H9 (cell line): ENCODE measurements at regions not wholly inside any gene's neighbourhood (a gene's known extent, or its start where the extent isn't known, plus 50 kb on each side); places are given as distances from the start of the nearest gene placed in this dataset.

Experiments
- DNase-seq: peaks from one replicate; pipeline ENCODE4 v3.0.0-alpha.2; 2017
- H2AFZ ChIP-seq: one replicate; pipeline ENCODE4 v1.6.1; 2013; ENCODE audit warnings: mild to moderate bottlenecking, low read length, control low read depth, moderate library complexity
- H2AK5ac ChIP-seq: 2 replicates; pipeline ENCODE4 v1.6.1; 2013; ENCODE audit warnings: low read length, control low read depth, mixed read lengths; ENCODE audit not compliant: insufficient read length
- H2BK120ac ChIP-seq: one replicate; pipeline ENCODE4 v1.6.1; 2013; ENCODE audit warnings: low read depth, mild to moderate bottlenecking, low read length, control low read depth, inconsistent platforms; ENCODE audit not compliant: poor library complexity, severe bottlenecking
- H2BK12ac ChIP-seq: 2 replicates; pipeline ENCODE4 v1.6.1; 2013; ENCODE audit warnings: low read length, control low read depth, mixed read lengths, low read depth; ENCODE audit not compliant: insufficient read length
- H2BK15ac ChIP-seq: 2 replicates; pipeline ENCODE4 v1.6.1; 2013; ENCODE audit warnings: low read depth, low read length, control low read depth
- H2BK20ac ChIP-seq: one replicate; pipeline ENCODE4 v1.6.1; 2013; ENCODE audit warnings: low read depth, mild to moderate bottlenecking, low read length, control low read depth, inconsistent platforms; ENCODE audit not compliant: poor library complexity, severe bottlenecking
- H2BK5ac ChIP-seq: 2 replicates; pipeline ENCODE4 v1.6.1; 2013; ENCODE audit warnings: low read length, control low read depth, mixed read lengths; ENCODE audit not compliant: insufficient read length
- H3K14ac ChIP-seq: 2 replicates; pipeline ENCODE4 v1.6.1; 2013; ENCODE audit warnings: low read length, control low read depth; ENCODE audit not compliant: insufficient read depth
- H3K18ac ChIP-seq: 2 replicates; pipeline ENCODE4 v1.6.1; 2013; ENCODE audit warnings: low read depth, mild to moderate bottlenecking, mixed read lengths, low read length, control low read depth; ENCODE audit not compliant: insufficient read length
- H3K23ac ChIP-seq: 2 replicates; pipeline ENCODE4 v1.6.1; 2013; ENCODE audit warnings: low read length, control low read depth, mixed read lengths, low read depth; ENCODE audit not compliant: insufficient read length
- H3K23me2 ChIP-seq: 2 replicates; pipeline ENCODE4 v1.6.1; 2013; ENCODE audit warnings: low read depth, mild to moderate bottlenecking, mixed read lengths, low read length, control low read depth; ENCODE audit not compliant: insufficient read length, poor library complexity, severe bottlenecking
- H3K27ac ChIP-seq: 2 replicates; pipeline ENCODE4 v1.5.1; 2013; ENCODE audit warnings: low read length, control low read depth, mixed read lengths, low read depth; ENCODE audit not compliant: insufficient read length
- H3K27me3 ChIP-seq: 2 replicates; pipeline ENCODE4 v1.6.1; 2013; ENCODE audit warnings: low read length, control low read depth, inconsistent platforms; ENCODE audit not compliant: insufficient read depth
- H3K4ac ChIP-seq: 2 replicates; pipeline ENCODE4 v1.6.1; 2013; ENCODE audit warnings: low read depth, mild to moderate bottlenecking, control low read depth, inconsistent platforms, low read length, moderate library complexity
- H3K4me1 ChIP-seq: 2 replicates; pipeline ENCODE4 v1.6.1; 2013; ENCODE audit warnings: low read length, control low read depth, inconsistent platforms; ENCODE audit not compliant: insufficient read depth
- H3K4me2 ChIP-seq: 2 replicates; pipeline ENCODE4 v1.6.1; 2013; ENCODE audit warnings: low read length, control low read depth, mixed read lengths; ENCODE audit not compliant: insufficient read length, insufficient read depth
- H3K56ac ChIP-seq: 2 replicates; pipeline ENCODE4 v1.6.1; 2013; ENCODE audit warnings: low read depth, mild to moderate bottlenecking, mixed read lengths, low read length, control low read depth; ENCODE audit not compliant: insufficient read length
- H3K79me1 ChIP-seq: 2 replicates; pipeline ENCODE4 v1.6.1; 2013; ENCODE audit warnings: low read depth, mild to moderate bottlenecking, moderate library complexity, low read length, control low read depth, inconsistent platforms; ENCODE audit not compliant: insufficient read depth, poor library complexity, severe bottlenecking
- H3K79me2 ChIP-seq: 2 replicates; pipeline ENCODE4 v1.6.1; 2013; ENCODE audit warnings: low read length, control low read depth, inconsistent platforms; ENCODE audit not compliant: insufficient read depth
- H3K9ac ChIP-seq: 2 replicates; pipeline ENCODE4 v1.6.1; 2013; ENCODE audit warnings: low read length, control low read depth, mixed read lengths; ENCODE audit not compliant: insufficient read length; ENCODE audit errors: extremely low read depth
- H3K9me3 ChIP-seq: one replicate; pipeline ENCODE4 v1.6.1; 2013; ENCODE audit warnings: low read depth, low read length, inconsistent platforms; ENCODE audit not compliant: control insufficient read depth
- H3T11ph ChIP-seq: one replicate; pipeline ENCODE4 v1.6.1; 2013; ENCODE audit warnings: mild to moderate bottlenecking, low read length, control low read depth, inconsistent platforms
- H4K20me1 ChIP-seq: one replicate; pipeline ENCODE4 v1.6.1; 2013; ENCODE audit not compliant: control insufficient read depth, insufficient read length, insufficient read depth
- H4K5ac ChIP-seq: 2 replicates; pipeline ENCODE4 v1.6.1; 2013; ENCODE audit warnings: low read depth, mild to moderate bottlenecking, mixed read lengths, low read length, control low read depth; ENCODE audit not compliant: insufficient read length
- H4K8ac ChIP-seq: replicated peaks from 2 replicates; pipeline ENCODE4 v1.6.1; 2013; ENCODE audit warnings: low read length, control low read depth, mixed read lengths, low read depth; ENCODE audit not compliant: insufficient read length
- H4K91ac ChIP-seq: 2 replicates; pipeline ENCODE4 v1.6.1; 2013; ENCODE audit warnings: low read depth, mild to moderate bottlenecking, moderate library complexity, mixed read lengths, low read length, control low read depth; ENCODE audit not compliant: insufficient read length
- H3K27ac Mint-ChIP-seq, 3 experiments: 2 replicates in 2 of 3; 3 replicates in 1 of 3; pipeline ENCODE4 v1.8.0; 2020 to 2021; ENCODE audit warnings: mixed read lengths in 3 of 3, mild to moderate bottlenecking in 1 of 3, moderate library complexity in 1 of 3
- H3K27me3 Mint-ChIP-seq: 2 replicates; pipeline ENCODE4 v1.8.0; 2021; ENCODE audit warnings: low read depth, mild to moderate bottlenecking, moderate library complexity, mixed read lengths
- H3K36me3 Mint-ChIP-seq, 3 experiments: 2 replicates in 2 of 3; 3 replicates in 1 of 3; pipeline ENCODE4 v1.8.0; 2020 to 2021; ENCODE audit warnings: low read depth in 3 of 3, mixed read lengths in 3 of 3; ENCODE audit not compliant: insufficient read depth in 1 of 3
- H3K4me1 Mint-ChIP-seq, 2 experiments: 2 replicates each; pipeline ENCODE4 v1.8.0; 2020; ENCODE audit warnings: mixed read lengths in 2 of 2
- H3K4me3 Mint-ChIP-seq, 2 experiments: 2 replicates in 1 of 2; 3 replicates in 1 of 2; pipeline ENCODE4 v1.8.0; 2020 to 2021; ENCODE audit warnings: mild to moderate bottlenecking in 2 of 2, mixed read lengths in 2 of 2, moderate library complexity in 1 of 2
- H3K9me3 Mint-ChIP-seq, 2 experiments: 2 replicates in 1 of 2; 3 replicates in 1 of 2; pipeline ENCODE4 v1.8.0; 2020; ENCODE audit warnings: mild to moderate bottlenecking in 2 of 2, mixed read lengths in 2 of 2, moderate library complexity in 1 of 2
- CTCF ChIP-seq: fragments of 200-600 bp; sonication (generic); conservative IDR thresholded peaks from 3 replicates; pipeline ENCODE4 v1.8.0; 2021; ENCODE audit warnings: antibody characterized with exemption, mild to moderate bottlenecking
- WGBS: extraction: QIAGEN DNeasy Blood & Tissue Kit; methylation state at CpG from one replicate; pipeline ENCODE4 v1.1.7; 2013; ENCODE audit warnings: missing lambda C conversion rate, low lambda C conversion rate, mixed read lengths; ENCODE audit not compliant: insufficient read length; ENCODE audit errors: extremely low coverage; 5-methylcytosine and 5-hydroxymethylcytosine counted together

- H4K91ac ChIP-seq: no peak overlapping the region
- H2AK5ac ChIP-seq: no peak overlapping the region
- H3K56ac ChIP-seq: no peak overlapping the region
- H2BK15ac ChIP-seq: no peak overlapping the region
- no peak overlapping the region for H3K9ac ChIP-seq
- no peak overlapping the region for H3K14ac ChIP-seq
- H2BK120ac ChIP-seq: no peak overlapping the region
- Mint-ChIP-seq H3K27ac (no peak overlapping the region), H3K36me3 (peaks cover 2 to 21% (median 2%) of the 10 kb centered on the region in 3 experiments; a peak in 6 of 7 replicates), H3K9me3 (peaks cover 9 to 15% of the 10 kb centered on the region in 2 experiments), H3K27me3 (no peaks in the 10 kb centered on the region), H3K4me3 (no peak overlapping the region), H3K4me1 (no peaks in the 10 kb centered on the region)
- H3K27me3 ChIP-seq: no peaks in the 10 kb centered on the region
- H3K79me2 ChIP-seq: no peaks in the 10 kb centered on the region
- no peak overlapping the region for H2AFZ ChIP-seq
- H3K27ac ChIP-seq: no peak overlapping the region
- H3K4ac ChIP-seq: no peak overlapping the region
- H3K4me2 ChIP-seq: no peak overlapping the region
- H3K9me3 ChIP-seq: peaks cover 6% of the 10 kb centered on the region
- WGBS: no CpG with 5 or more reads among the region's 2 CpGs
- H2BK12ac ChIP-seq: no peak overlapping the region
- H2BK5ac ChIP-seq: no peak overlapping the region
- no peaks in the 10 kb centered on the region for H4K20me1 ChIP-seq
- DNase-seq: no peak
- H3K79me1 ChIP-seq: no peaks in the 10 kb centered on the region
- no peak overlapping the region for H4K8ac ChIP-seq
- no peaks in the 10 kb centered on the region for H3K23me2 ChIP-seq
- no peak overlapping the region for H4K5ac ChIP-seq
- no peak for TF ChIP-seq CTCF
- no peak overlapping the region for H3K23ac ChIP-seq
- H3K4me1 ChIP-seq: no peaks in the 10 kb centered on the region
- no peak overlapping the region for H3K18ac ChIP-seq
- H3T11ph ChIP-seq: no peak overlapping the region
- H2BK20ac ChIP-seq: no peak overlapping the region
Measured at GRCh38 chr3:82641701-82642100, 880.3 kb upstream of the GBE1 start.
